ENCODE measurements at regions not wholly inside any gene's neighbourhood (a gene's known extent, or its start where the extent isn't known, plus 50 kb on each side); places are given as distances from the start of the nearest gene placed in this dataset.
"Not testable (repeated sequence)": the region's sequence is repeated elsewhere in the genome, so short reads cannot be mapped to it uniquely, and the experiment has no call there.

DNA sequence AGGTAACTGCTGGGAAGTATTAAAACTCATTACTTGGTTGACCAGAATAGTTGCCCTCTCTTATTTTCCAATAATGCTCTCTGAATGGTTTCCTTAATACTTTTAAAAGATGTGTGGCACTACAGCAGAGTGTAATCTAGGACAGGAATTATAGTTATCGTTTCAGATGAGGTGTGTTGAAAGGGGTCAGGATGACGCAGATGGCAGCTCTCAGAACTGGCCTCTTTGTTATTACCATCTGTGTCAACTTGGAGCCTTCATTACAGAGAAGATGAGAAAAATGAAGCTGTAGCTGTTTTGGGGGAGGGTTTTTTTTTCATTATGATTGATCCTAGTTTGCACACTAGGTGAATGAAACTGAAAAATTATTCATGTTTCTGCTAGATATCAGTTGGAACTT, 238.9 kb downstream of the ANKRD30BL start:
- not testable (repeated sequence) for TF ChIP-seq POLR2A, POLR2AphosphoS5 (IDR thresholded peaks at IDR 0.05)
- TF ChIP-seq, protein P1, sequence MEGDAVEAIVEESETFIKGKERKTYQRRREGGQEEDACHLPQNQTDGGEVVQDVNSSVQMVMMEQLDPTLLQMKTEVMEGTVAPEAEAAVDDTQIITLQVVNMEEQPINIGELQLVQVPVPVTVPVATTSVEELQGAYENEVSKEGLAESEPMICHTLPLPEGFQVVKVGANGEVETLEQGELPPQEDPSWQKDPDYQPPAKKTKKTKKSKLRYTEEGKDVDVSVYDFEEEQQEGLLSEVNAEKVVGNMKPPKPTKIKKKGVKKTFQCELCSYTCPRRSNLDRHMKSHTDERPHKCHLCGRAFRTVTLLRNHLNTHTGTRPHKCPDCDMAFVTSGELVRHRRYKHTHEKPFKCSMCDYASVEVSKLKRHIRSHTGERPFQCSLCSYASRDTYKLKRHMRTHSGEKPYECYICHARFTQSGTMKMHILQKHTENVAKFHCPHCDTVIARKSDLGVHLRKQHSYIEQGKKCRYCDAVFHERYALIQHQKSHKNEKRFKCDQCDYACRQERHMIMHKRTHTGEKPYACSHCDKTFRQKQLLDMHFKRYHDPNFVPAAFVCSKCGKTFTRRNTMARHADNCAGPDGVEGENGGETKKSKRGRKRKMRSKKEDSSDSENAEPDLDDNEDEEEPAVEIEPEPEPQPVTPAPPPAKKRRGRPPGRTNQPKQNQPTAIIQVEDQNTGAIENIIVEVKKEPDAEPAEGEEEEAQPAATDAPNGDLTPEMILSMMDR (IDR thresholded peaks at IDR 0.05), result not testable (repeated sequence)
